ENCODE measurements at regions not wholly inside any gene's neighbourhood (a gene's known extent, or its start where the extent isn't known, plus 50 kb on each side); places are given as distances from the start of the nearest gene placed in this dataset.

DNA sequence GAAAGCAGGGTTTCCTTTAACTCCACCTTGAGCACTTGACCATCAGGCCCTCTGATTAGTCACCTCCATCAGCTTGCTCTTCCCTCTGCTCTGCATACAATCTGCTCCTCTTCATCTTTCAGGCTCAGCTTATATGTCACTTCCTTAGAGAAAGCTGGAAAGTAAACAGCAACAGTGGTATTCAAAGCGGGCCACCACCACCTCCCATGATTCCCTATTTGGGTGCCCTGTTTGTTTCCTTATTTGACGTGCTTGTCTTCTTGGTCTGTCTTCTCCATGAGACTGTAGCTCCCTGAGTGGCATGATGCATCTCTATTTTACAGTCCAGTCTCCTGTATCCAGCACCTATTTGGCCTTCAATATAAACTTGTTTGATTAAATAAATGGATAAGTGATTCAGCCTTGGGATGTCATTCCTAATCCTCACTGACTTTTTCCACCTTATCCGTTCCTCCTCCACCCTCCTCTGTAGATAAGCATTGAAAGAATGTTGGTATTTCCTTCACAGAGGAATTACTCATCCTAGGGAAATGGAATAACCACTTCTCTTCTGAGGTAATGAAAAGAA lies 102.8 kb upstream of the SGK1 start:
- no peaks in the 10 kb centered on the region for H4K20me1 ChIP-seq (ENCODE audit: insufficient read depth)
- no peak overlapping the region for H3K9ac ChIP-seq
- no peaks in the 10 kb centered on the region for H3K79me2 ChIP-seq (ENCODE audit: insufficient read depth, low read depth)
- no peaks in the 10 kb centered on the region for H3K27me3 ChIP-seq (ENCODE audit: insufficient read depth, low read depth)
- H3K4me1 ChIP-seq (ENCODE audit: low read depth, poor library complexity, severe bottlenecking), result no peaks in the 10 kb centered on the region
- no peak overlapping the region for H3K4me3 ChIP-seq (IDR thresholded peaks at IDR 0.05; ENCODE audit: insufficient read depth, low read depth, low read length)
- no peak overlapping the region for H3K27ac ChIP-seq
- H3K4me2 ChIP-seq, result no peak overlapping the region
- TF ChIP-seq, protein P1, sequence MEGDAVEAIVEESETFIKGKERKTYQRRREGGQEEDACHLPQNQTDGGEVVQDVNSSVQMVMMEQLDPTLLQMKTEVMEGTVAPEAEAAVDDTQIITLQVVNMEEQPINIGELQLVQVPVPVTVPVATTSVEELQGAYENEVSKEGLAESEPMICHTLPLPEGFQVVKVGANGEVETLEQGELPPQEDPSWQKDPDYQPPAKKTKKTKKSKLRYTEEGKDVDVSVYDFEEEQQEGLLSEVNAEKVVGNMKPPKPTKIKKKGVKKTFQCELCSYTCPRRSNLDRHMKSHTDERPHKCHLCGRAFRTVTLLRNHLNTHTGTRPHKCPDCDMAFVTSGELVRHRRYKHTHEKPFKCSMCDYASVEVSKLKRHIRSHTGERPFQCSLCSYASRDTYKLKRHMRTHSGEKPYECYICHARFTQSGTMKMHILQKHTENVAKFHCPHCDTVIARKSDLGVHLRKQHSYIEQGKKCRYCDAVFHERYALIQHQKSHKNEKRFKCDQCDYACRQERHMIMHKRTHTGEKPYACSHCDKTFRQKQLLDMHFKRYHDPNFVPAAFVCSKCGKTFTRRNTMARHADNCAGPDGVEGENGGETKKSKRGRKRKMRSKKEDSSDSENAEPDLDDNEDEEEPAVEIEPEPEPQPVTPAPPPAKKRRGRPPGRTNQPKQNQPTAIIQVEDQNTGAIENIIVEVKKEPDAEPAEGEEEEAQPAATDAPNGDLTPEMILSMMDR (conservative IDR thresholded peaks at IDR 0.05; ENCODE audit: low read depth, low read length), result no peak
- no peak overlapping the region for H2AFZ ChIP-seq (ENCODE audit: low read depth)
- H3K36me3 ChIP-seq (ENCODE audit: insufficient read depth), result no peaks in the 10 kb centered on the region

DNA sequence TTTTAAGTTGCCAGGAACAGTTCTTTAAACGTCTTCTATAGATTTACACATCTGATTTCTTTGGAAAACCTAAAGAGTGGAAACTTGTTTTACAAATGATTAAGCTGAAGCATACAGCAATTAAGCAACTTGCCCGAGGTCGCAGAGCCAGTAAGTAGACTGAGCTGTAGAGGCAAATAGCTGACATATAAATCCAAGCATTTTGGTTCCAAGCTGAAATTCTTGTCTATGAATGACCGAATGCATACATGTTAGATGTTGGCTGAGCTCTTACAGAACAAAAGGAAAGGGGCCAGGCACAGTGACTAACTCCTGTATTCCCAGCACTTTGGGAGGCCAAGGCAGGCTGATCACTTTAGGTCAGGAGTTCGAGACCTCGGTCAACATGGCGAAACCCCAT lies 101.8 kb upstream of the SGK1 start:
- Histone ChIP-seq H3K4me2 (no peak overlapping the region), H3K4me1 (ENCODE audit: low read depth, poor library complexity, severe bottlenecking) (no peaks in the 10 kb centered on the region)

DNA sequence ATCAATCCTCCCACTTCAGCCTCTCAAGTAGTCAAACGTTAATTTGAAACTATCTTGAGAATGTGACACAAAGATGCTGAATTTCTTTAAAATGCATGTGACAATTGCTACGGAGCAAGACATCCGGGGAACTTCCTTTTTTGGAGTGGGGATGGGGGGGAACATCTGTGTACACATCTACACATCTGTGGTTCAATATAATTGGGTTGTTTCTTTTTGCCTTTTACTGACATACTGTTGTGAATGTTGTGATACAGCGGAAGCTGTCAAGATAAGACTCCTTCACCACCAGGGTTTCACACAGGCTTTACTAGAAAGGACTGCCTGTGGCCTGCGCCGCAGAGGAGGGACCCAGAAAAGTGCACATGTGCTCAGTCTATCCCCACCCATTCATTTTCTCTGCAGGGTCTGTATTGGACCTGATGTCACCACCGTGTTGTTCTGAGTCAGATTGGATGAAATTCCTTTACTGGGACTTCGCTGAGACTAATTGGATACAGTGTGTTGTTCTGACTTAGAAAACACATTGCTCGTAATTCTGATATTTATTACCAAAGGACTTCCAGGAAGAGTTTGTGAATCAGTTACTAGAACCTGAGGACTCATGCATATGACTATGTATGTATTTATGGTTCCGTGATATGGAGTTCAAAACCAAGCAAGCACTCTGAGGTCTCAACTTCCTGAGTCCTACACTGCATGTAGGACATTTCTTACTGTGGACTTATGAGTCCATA lies 98.7 kb upstream of the SGK1 start:
- H3K27me3 ChIP-seq (ENCODE audit: insufficient read depth, low read depth), result no peaks in the 10 kb centered on the region
- TF ChIP-seq, protein P1 (conservative IDR thresholded peaks at IDR 0.05; ENCODE audit: low read depth, low read length), result no peak
- no peaks in the 10 kb centered on the region for H3K4me1 ChIP-seq (ENCODE audit: low read depth, poor library complexity, severe bottlenecking)
- no peak overlapping the region for H2AFZ ChIP-seq (ENCODE audit: low read depth)
- no peaks in the 10 kb centered on the region for H4K20me1 ChIP-seq (ENCODE audit: insufficient read depth)
- H3K4me3 ChIP-seq (IDR thresholded peaks at IDR 0.05; ENCODE audit: insufficient read depth, low read depth, low read length), result no peak overlapping the region
- no peaks in the 10 kb centered on the region for H3K79me2 ChIP-seq (ENCODE audit: insufficient read depth, low read depth)
- no peak overlapping the region for H3K27ac ChIP-seq
- H3K9ac ChIP-seq, result no peak overlapping the region
- H3K4me2 ChIP-seq, result no peak overlapping the region
- no peaks in the 10 kb centered on the region for H3K36me3 ChIP-seq (ENCODE audit: insufficient read depth)

More for the DNA sequence above, 101.8 kb upstream of the SGK1 start:
- no peaks in the 10 kb centered on the region for H4K20me1 ChIP-seq (ENCODE audit: insufficient read depth)
- TF ChIP-seq, protein P1 (conservative IDR thresholded peaks at IDR 0.05; ENCODE audit: low read depth, low read length), result no peak
- H3K4me3 ChIP-seq (IDR thresholded peaks at IDR 0.05; ENCODE audit: insufficient read depth, low read depth, low read length), result no peak overlapping the region
- H3K27me3 ChIP-seq (ENCODE audit: insufficient read depth, low read depth), result no peaks in the 10 kb centered on the region
- no peaks in the 10 kb centered on the region for H3K36me3 ChIP-seq (ENCODE audit: insufficient read depth)
- H3K27ac ChIP-seq, result no peak overlapping the region
- H3K79me2 ChIP-seq (ENCODE audit: insufficient read depth, low read depth), result no peaks in the 10 kb centered on the region
- H2AFZ ChIP-seq (ENCODE audit: low read depth), result no peak overlapping the region
- no peak overlapping the region for H3K9ac ChIP-seq

DNA sequence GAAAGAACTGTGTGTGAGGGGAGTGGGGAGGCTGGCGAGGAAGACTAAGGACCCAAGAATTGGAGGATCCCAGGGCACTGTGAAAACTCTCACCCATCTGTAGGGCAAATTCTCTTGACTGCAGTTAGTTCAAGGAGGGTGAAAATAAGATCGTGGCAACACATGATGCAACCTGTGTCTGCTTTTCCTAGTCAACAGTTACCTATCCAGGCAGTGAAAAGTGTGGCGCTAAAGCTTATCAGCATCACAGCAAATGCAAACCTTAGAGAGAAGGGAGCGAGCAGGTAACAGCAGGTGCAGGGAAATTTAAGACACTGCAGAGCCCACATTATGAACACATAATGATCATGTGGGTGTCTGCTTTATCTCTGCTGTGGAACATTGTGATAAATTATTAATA lies 97.7 kb upstream of the SGK1 start:
- Histone ChIP-seq H3K4me3 (IDR thresholded peaks at IDR 0.05; ENCODE audit: insufficient read depth, low read depth, low read length) (no peak overlapping the region), H2AFZ (ENCODE audit: low read depth) (no peak overlapping the region), H3K27me3 (ENCODE audit: insufficient read depth, low read depth) (no peaks in the 10 kb centered on the region), H3K9ac (no peak overlapping the region), H3K4me2 (no peak overlapping the region), H3K79me2 (ENCODE audit: insufficient read depth, low read depth) (no peaks in the 10 kb centered on the region), H3K36me3 (ENCODE audit: insufficient read depth) (no peaks in the 10 kb centered on the region), H4K20me1 (ENCODE audit: insufficient read depth) (no peaks in the 10 kb centered on the region), H3K4me1 (ENCODE audit: low read depth, poor library complexity, severe bottlenecking) (no peaks in the 10 kb centered on the region), H3K27ac (no peak overlapping the region)
- TF ChIP-seq, protein P1 (conservative IDR thresholded peaks at IDR 0.05; ENCODE audit: low read depth, low read length), result no peak

Measured in KMS-11 (cell line).